SHP77 treated with DMSO at 0.1 percent for 48 hours (cell line): ENCODE measurements at regions not wholly inside any gene's neighbourhood (a gene's known extent, or its start where the extent isn't known, plus 50 kb on each side); places are given as distances from the start of the nearest gene placed in this dataset.
"Not testable (repeated sequence)": the region's sequence is repeated elsewhere in the genome, so short reads cannot be mapped to it uniquely, and the experiment has no call there.

ENCODE experiments used
- DNase-seq: peaks from one replicate; lab custom pipeline; 2025; lab: John Stamatoyannopoulos, UW

DNA sequence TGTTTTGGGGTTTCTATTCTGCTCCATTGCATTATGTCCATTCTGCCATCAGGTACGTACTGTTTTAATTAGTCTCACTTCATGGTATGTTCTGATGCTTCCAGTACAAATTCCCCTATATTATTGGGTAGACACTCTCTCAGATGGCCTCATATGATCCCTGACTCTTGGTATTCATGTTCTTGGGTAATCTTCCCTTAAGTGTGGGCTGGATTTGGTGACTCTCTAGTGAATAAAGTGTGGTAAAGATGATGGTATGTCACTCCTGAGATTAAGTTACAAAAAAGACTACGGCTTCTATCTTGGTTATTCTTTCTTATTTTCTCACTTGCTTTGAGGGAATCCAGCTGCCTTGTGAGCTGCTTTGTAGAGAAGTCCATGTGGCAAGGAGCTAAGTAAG lies 89.6 kb upstream of the TBC1D5 start:
- no peak for DNase-seq

DNA sequence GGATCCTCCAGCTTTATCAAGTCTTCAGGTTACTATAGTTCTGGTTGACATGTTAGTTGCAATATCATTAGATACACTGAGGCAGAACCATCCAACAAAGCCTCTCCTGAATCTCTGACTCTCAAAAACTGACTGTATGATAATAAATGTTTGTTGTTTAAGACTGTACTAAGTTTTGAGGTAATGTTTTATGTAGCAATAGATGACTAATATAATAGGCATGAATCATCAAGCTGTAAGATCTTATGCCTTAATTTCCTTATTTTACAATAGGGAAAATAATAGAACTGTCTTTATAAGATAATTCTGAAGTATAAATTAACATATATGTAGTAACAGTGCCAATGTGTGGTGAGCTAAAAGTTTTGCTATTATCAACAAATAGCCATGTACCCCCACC lies 88.9 kb upstream of the TBC1D5 start:
- no peak for DNase-seq

DNA sequence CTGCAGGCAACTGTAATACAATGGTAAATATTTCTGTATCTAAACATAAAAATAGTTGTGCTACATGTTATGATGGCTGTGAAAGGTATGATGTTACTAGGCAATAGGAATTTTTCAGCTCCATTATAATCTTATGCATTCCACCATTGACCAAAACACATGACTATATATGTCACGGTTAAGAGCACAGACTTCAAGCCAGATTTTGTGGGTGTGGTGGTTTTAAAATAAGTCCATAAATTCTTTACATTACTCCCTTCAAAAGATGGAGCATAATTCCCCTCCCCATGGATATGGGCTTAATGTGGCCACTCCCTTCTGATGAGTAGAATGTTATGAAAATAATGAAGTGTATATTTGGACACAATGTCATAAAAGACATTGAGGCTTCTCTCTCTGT lies 88.4 kb upstream of the TBC1D5 start:
- DNase-seq, result no peak

DNA sequence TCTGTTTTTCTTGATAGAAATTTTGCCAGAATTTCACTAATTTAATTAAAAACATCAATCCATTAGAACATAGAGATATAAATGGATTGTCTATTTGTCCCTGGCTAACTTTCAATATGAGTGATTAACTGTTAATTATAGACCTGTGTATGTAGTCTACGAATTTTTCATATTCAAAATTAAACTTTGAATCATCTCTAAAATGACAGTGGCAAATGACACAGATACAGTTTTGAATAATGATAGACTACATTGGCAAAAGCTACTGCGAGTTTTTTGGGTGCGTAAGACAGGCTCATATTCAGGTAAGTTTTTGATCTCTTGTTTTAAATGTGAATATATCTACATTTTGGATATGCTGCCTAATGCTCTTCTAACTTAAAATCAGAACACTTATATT lies 86.0 kb upstream of the TBC1D5 start:
- no peak for DNase-seq

DNA sequence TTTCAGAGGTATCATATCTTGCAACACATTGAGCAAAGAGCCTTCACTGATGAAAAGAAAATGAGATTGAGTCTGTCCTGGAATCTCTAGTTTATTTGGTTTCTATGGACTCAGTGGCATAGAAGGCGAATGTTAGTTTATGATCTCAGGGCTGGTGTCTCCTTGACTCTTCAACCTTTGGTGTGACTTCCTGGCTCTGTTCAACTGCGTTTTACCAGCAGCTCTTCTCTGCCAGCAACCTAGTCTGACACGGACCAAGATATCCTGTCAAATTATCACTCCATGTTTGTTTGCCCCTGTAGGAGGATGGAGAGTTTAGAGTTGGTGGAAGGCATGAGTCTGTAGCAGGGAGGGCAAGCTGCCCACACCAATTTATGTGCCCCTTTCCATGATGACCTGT lies 82.9 kb upstream of the TBC1D5 start:
- no peak for DNase-seq

DNA sequence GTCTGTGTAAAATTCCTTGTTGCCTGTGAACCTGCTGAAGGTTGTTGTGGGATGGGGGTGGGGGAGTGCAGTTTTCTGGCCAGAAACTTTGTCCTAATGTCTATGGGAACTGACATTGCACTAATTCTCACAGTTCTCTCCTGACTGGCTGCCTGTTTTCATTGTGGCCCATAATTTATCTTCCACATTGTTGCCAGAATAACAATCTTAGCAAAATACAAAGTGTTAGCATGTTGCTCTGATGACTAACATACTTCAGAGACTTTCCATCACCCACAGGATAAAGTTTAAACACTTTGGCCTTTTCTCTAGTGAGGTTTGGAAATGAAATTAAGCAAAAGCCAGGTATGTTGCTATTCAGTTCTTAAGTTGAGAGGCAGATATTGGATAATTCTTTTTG lies 81.4 kb upstream of the TBC1D5 start:
- DNase-seq, result no peak

DNA sequence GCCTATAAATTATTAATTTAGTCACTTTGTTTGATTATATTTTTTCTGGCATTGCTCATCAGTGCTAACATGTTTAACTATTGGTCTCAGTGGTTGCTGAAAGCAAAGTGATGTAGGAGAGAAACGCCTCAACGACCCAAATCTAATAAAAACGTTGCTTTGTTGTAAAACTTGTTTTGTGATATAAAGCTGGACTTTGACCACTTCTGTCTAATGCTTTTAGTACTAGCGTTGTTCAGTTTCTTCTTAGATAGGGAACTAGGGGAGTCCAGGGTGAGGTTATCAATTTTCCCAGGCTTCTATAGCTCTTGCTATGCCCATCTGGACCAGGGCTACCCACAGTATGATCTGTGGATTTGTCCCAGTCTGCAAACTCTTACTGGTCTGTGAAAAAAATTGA lies 80.6 kb upstream of the TBC1D5 start:
- no peak for DNase-seq

DNA sequence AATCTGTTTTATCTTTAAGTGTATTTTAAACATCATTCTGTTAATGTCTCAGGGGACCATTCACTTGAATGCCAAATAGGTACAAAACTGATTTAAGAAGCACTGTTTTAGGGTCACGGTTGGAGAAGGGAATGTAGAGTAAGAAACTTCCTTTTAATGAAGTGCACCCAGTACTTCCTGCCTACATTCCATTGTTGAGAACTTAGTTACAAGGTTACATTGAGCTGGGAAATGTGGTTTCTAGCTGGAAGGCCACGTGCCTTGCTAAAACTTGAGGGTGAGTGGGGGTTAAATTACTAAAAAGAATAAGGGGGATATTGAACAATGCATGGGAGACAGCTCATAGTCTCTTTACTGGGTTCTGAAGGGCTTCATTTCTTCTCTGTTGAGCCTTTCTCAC lies 78.3 kb upstream of the TBC1D5 start:
- DNase-seq, result no peak

DNA sequence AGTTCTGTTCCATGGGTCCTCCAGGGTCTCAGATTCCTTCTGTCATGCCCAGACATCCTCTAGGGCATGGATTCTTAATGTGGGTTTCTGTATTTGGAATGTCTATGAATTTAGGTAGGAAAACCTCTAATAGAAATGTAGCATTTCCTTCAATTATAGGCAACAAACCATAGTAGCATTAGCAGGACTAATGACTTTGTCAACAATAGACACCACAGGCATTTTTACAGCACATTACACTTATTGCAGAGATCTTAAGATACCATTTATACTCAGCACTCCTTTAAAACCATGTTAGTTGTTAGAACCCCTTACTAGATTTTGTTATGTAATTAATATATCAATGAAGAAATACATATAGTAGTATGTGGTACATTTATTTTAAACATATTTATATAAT lies 77.8 kb upstream of the TBC1D5 start:
- no peak for DNase-seq

DNA sequence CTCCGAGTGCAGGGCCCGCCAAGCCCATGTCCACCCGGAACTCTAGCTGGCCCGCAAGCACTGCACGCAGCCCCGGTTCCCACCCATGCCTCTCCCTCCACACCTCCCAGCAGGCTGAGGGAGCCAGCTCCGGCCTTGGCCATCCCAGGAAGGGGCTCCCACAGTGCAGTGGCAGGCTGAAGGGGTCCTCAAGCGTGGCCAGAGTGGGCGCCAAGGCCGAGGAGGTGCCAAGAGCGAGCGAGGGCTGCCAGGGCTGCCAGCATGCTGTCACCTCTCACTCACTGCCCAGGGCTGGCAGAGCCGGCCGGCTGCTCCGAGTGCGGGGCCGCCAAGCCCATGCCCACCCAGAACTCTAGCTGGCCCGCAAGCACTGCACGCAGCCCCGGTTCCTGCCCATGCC lies 75.5 kb upstream of the TBC1D5 start:
- DNase-seq, result not testable (repeated sequence)

DNA sequence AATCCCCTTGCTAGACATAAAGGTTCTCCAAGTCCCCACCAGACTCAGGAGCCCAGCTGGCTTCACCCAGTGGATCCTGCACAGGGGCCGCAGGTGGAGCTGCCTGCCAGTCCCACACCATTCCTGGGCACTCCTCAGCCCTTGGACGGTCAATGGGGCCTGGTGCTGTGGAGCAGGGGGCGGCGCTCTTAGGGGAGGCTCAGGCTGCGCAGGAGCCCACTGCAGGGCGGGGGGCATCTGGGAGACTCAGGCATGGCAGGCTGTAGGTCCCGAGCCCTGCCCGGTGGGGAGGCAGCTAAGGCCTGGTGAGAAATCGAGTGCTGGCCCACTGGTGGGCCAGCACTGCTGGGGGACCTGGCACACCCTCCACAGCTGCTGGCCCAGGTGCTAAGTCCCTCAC lies 75.1 kb upstream of the TBC1D5 start:
- no peak for DNase-seq

DNA sequence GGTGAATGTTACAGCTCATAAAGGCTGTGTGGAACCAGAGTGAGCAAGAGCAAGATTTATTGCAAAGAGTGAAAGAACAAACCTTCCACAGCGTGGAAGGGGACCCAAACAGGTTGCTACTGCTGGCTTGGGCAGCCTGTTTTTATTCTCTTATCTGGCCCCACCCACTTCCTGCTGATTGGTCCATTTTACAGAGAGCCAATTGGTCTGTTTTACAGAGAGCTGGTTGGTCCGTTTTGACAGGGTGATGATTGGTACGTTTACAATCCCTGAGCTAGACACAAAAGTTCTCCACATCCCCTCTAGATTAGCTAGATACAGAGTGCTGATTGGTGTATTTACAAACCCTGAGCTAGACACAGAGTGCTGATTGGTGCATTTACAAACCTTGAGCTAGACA lies 74.4 kb upstream of the TBC1D5 start:
- DNase-seq, result not testable (repeated sequence)

DNA sequence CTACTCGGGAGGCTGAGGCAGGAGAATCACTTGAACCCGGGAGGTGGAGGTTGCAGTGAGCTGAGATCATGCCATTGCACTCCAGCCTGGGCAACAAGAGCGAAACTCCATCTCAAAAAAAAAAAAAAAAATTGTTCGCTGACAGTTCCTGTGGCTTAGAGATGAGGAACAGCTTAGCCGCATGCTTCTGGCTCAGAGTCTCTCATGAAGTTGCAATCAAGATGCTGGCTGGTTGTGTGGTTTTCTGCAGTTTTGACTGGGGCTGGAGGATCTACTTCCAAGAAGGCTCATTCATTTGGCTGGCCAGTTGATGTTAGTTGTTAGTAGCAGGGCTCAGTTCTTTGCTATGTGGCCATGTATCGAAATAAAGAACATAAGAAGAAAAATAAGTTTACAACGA lies 69.9 kb upstream of the TBC1D5 start:
- not testable (repeated sequence) for DNase-seq

DNA sequence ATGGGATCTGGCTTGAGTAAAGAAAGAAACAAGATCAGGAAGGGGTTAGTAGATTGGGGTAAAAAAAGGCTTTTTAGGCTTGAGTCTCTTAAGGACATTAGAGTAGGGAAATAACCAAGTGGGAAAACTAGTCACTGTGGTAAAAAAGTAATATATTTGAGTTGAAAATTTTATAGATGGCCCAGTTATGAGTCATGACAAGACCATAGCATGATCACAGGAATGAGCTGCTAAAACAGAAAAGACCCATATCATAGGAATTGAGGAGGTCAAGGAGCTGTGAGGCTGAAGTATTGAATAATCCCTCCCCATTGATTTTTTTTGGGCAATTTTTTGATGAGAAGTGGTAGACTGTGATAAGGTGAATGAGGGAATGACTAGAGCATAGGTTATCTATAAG lies 69.2 kb upstream of the TBC1D5 start:
- DNase-seq, result no peak

DNA sequence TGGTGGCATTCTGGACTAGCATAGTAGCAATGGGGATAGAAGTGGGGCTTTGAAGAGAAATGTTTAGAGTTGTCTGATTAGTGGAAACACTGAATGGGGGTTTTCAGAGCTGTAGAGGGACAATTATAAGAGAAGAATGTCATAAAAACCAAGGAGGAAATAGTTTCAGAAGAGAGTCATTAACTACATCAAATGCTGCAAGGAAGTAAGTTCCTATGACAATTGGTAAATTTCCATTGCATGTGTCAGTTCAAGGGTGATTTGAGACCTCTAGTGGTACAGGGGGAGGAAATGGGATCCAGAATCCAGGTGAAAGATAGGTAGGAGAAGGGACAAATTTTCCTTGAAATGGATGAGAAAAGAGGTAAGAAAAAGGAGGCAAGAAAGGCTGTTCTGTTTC lies 68.3 kb upstream of the TBC1D5 start:
- DNase-seq, result no peak

DNA sequence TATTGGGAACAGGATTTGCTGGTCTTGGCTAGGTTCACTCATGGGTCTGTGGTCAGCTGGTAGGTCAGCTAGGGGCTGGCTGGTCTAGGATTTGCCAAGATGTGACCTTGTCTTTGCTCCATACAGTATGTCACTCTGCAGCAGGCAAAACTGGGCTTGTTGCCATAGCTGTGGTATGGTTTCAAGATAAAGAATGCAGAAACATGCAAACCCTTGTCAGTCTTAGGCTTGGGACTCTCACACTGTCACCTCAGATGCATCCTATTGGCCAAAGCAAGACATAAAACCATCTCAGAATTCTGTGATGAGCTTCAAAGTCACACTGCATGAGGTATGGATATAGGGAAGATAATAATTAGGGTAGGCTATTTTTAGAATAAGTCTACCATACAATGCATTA lies 66.6 kb upstream of the TBC1D5 start:
- no peak for DNase-seq

DNA sequence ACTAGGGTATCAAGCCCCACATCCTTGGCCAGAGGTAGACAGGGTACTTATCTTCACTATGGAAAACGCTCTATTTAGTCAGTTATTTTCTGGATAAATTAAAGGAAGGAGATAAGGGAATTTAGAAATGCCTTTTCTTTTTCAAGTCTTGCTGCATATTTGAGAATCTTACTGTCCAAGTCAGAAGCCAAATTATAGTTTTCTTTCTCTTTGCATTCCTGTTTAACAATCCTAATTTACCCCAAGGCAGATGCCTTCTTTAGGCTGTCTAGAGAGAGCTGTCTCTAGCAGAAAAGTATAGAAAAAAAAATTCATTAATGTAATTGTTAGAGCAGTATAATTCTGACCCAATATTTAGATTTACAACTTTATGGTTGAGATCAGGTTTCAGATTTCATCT lies 64.4 kb upstream of the TBC1D5 start:
- no peak for DNase-seq

DNA sequence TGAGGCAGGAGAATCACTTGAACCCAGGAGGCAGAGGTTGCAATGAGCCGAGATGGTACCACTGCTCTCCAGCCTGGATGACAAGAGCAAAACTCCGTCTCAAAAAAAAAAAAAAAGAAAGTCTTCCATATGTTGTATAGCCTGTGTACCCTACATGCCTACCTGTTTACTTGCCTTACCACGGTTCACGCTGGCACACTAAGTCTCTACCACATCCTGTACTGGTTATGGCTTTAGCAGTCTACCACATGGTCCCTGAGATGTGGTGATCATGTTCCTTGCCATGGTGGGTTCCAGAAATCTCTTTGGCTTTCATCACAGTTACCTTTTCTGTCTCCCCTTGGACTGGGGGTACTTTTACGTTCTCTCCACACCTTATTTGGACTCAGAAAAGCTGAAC lies 63.8 kb upstream of the TBC1D5 start:
- DNase-seq, result no peak

DNA sequence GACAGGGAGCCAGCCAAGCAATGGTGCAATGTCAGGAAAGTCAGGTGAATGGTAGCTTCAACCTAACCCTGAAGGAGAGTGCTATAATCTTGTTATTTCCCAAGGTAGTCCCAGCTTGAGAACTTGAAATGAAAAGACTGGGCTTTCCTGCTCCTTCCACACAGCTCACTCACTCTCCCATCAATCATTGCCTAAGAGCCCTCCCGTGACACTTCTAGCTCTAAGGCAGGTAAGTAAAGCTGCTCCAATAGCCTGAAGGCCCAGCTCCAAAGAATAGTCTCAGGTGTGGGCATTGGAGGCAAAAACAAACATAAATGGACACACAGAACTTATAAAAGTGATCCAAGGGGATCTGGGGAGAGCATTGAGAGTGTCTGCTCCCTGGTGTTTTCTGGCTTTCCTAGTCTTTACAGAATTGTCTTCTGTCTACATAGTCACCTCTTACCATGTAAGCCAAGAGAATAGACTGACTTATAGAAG lies 63.1 kb upstream of the TBC1D5 start:
- no peak for DNase-seq

DNA sequence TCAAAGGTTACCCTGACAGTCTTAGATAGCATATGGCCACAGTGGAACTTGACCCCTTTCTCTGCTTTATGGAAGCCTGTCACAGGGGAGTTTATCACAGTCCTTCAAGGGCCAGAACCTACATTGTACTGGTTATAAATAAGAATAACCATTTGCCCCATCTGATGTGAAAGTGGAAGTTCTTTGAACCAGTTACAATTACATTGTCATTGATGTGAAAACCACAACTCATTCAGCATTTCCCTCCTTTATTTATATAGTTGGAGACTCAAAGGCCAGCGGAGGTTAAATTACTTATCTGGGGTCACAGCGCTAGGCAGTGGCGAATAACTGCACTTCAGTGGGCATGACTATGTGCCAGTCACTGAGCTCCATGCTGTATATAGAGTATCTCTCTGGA lies 60.5 kb upstream of the TBC1D5 start:
- no peak for DNase-seq

DNA sequence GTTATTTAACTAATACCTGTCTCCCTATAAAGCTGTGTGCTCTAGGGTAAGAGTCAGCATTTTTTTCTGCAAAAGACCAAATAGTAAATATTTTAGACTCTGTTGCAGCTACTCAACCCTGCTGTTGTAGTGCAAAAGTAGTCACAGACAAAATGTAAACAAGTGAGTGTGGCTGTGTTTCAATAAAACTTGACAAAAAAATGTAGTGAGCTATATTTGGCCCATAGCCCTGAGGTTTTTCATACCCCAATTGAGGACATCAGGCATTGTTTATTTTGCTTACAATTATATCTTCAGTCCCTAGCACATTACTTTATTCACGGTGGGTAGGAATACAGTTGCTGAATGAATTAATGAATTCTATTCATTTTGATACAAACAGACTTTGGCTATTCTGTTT lies 58.7 kb upstream of the TBC1D5 start:
- DNase-seq, result no peak

DNA sequence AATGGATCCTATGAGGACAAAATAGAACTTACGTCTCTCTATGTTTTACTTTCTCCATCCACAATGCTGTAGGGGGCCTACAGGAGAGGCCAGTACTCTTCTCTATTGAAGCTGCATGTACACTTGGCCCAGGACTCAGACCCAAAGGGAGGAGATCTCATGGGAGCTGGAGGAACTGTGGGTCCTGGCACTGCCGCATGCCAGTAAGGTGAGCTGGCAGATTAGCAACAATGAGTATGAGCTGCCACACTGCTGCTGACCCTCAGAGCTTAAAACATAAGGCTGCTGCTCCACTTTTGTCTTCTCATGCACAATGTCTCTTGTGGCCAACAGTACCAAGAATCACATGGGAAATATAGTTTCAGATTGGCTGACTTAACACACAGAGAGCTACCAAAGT lies 57.8 kb upstream of the TBC1D5 start:
- no peak for DNase-seq

DNA sequence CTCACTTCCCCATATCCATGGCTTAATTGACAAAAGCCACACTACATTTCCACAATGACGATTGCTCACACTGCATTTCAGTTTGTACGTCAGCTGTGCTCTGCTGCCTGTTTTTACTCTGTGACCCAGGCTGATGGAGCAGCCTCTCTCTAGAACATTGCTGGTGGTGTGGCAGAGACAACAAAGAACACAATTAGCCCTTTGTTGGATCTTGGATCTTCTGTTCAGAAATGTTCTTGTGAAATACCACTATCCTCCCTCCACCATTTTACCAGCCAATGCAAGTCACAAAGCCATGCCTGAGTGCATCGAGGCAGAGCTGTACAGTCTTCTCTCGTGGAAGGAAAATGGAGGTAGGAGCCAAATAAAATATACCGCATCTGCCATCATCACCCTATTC lies 56.9 kb upstream of the TBC1D5 start:
- no peak for DNase-seq

DNA sequence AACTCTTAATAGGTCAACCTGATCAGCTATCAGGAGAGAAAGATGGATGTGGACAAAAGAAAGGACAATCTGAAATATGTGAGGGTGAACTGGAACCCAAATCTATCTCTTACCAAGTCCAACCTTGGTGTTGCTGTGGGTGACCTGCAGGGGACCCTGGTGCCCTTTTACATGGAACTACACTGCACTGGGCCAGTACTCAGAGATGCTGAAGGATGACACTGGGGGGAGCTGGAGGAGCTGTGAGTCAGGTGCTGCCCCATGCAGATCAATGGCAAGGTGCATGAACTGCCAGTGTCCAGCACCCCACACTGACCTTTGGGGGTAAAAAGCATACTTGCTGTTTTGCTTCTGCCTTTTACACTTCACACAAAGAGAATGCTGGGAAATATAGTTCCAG lies 55.6 kb upstream of the TBC1D5 start:
- DNase-seq, result no peak

DNA sequence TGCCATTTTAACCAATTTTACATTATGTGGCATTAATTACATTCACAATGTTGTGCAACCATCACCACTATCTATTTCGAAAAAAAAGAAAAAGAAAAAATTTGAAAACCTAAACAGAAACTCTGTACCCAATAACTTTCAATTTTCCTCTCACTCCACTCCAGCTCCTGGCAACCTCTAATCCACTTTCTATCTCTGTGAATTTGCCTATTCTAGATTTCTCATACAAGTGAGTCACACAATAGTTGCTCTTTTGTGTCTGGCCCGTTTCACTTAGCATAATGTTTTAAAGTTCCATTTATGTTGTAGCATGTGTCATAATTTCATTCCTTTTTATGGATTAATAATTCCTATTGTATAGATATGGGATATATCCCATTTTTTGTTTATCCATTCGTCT lies 53.3 kb upstream of the TBC1D5 start:
- no peak for DNase-seq
